HCT116 (cell line): ENCODE measurements at regions not wholly inside any gene's neighbourhood (a gene's known extent, or its start where the extent isn't known, plus 50 kb on each side); places are given as distances from the start of the nearest gene placed in this dataset.

Experiments
- JUND ChIP-seq: IDR thresholded peaks from 2 replicates; pipeline ENCODE4 v1.6.1; 2012
- POLR2A ChIP-seq: IDR thresholded peaks from 2 replicates; pipeline ENCODE4 v1.7.0; 2011; ENCODE audit warnings: borderline replicate concordance; ENCODE audit not compliant: insufficient read depth, insufficient read length; ENCODE audit errors: extremely low read depth
- POLR2AphosphoS5 ChIP-seq: IDR thresholded peaks from 2 replicates; pipeline ENCODE4 v1.6.1; 2011; ENCODE audit warnings: mild to moderate bottlenecking, low read depth, low read length, moderate library complexity
- TF ChIP-seq, protein P1 (sequence below), 3 experiments: fragments of 200-600 bp in 1 of 3; sonication (generic) in 1 of 3; IDR thresholded peaks in 2 of 3; conservative IDR thresholded peaks in 1 of 3; 2 replicates each; pipeline ENCODE4 v1.5.1; 2012 to 2017; ENCODE audit warnings: low read depth in 2 of 3, low read length in 2 of 3, antibody characterized with exemption in 1 of 3, borderline replicate concordance in 1 of 3, control low read depth in 1 of 3, mild to moderate bottlenecking in 1 of 3, mixed read lengths in 1 of 3, mixed run types in 1 of 3, moderate library complexity in 1 of 3; ENCODE audit not compliant: insufficient read depth in 1 of 3

DNA sequence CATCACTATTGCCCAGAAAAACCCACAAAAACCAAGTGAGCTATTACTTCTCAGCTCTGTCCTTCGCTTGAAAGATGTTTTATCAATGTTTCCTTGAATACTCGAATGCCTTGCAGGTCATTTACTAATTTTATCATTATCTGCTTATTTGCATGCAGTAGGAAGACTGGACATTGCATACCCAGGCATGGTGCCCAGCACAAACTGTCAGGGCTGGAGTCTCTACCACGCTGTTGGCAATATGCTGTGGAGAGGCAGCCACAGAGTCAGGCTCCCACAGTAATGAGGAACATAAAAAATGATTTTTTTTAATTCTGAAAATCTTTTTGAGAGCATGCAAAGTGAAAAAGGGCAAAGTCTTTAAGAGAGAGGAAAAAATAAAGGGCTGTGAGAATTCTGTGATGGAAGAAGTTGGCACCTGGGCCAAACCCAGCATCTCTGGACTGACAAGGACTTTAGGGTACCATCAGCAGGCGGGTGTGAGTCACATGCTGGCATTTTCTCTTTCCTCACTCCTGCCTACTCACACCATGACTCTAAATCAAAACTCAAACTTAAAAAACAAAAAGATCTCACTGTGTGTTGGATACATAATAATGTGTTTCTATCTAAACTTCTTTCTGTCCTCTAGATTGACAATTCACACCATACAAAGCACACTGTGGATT lies 709.8 kb upstream of the FANCL start:
- TF ChIP-seq, protein P1, sequence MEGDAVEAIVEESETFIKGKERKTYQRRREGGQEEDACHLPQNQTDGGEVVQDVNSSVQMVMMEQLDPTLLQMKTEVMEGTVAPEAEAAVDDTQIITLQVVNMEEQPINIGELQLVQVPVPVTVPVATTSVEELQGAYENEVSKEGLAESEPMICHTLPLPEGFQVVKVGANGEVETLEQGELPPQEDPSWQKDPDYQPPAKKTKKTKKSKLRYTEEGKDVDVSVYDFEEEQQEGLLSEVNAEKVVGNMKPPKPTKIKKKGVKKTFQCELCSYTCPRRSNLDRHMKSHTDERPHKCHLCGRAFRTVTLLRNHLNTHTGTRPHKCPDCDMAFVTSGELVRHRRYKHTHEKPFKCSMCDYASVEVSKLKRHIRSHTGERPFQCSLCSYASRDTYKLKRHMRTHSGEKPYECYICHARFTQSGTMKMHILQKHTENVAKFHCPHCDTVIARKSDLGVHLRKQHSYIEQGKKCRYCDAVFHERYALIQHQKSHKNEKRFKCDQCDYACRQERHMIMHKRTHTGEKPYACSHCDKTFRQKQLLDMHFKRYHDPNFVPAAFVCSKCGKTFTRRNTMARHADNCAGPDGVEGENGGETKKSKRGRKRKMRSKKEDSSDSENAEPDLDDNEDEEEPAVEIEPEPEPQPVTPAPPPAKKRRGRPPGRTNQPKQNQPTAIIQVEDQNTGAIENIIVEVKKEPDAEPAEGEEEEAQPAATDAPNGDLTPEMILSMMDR (IDR thresholded peaks at IDR 0.05 in 2 of 3, conservative IDR thresholded peaks at IDR 0.05 in 1 of 3; ENCODE audit: borderline replicate concordance in 1 of 3, insufficient read depth in 1 of 3, low read depth in 2 of 3, low read length in 2 of 3), result no peak
- TF ChIP-seq POLR2AphosphoS5 (no peak), JUND (no peak), POLR2A (no peak)
